Adrenal gland (tissue), 9 donors: ENCODE measurements at regions not wholly inside any gene's neighbourhood (a gene's known extent, or its start where the extent isn't known, plus 50 kb on each side); places are given as distances from the start of the nearest gene placed in this dataset.

ENCODE experiments used
- DNase-seq, 7 donors: peaks; one replicate each; pipeline ENCODE4 v3.0.0-alpha.2; 2019 to 2020
- H3K27ac ChIP-seq, 5 donors: fragments of 200-600 bp; sonication (generic) in 4 of 5; 1 replicate in 3 of 5; 2 replicates in 2 of 5; pipeline versions ENCODE4 v1.5.1 to v1.8.0; 2016 to 2020; ENCODE audit warnings: mild to moderate bottlenecking in 1 of 5
- H3K27me3 ChIP-seq: fragments of 200-600 bp; 2 replicates; pipeline ENCODE4 v1.8.0; 2021
- H3K36me3 ChIP-seq, 2 donors: fragments of 200-600 bp; replicated peaks in 1 of 2; 1 replicate in 1 of 2; 2 replicates in 1 of 2; pipeline versions ENCODE4 v1.5.1 to v1.8.0; 2018 to 2022
- H3K4me1 ChIP-seq, 2 donors: fragments of 200-600 bp; replicated peaks in 1 of 2; 1 replicate in 1 of 2; 2 replicates in 1 of 2; pipeline versions ENCODE4 v1.5.1 to v1.8.0; 2018 to 2021
- H3K4me3 ChIP-seq, 4 donors: fragments of 200-600 bp; sonication (generic) in 3 of 4; one replicate each; pipeline ENCODE4 v1.5.1; 2016 to 2018
- H3K9me3 ChIP-seq, 3 donors: fragments of 200-600 bp; sonication (generic) in 1 of 3; replicated peaks in 1 of 3; 1 replicate in 2 of 3; 2 replicates in 1 of 3; pipeline versions ENCODE4 v1.5.1 to v1.8.0; 2016 to 2021
- POLR2A ChIP-seq, 2 donors: fragments of 450-650 bp; IDR thresholded peaks; one replicate each; pipeline ENCODE4 v1.6.1; 2017; ENCODE audit warnings: antibody characterized with exemption in 2 of 2, mild to moderate bottlenecking in 2 of 2, moderate library complexity in 1 of 2
- WGBS, 4 donors: extraction: QIAGEN DNeasy Blood & Tissue Kit in 2 of 4; methylation state at CpG; one replicate each; pipeline versions ENCODE4 v1.1.5 to v1.1.7; 2013 to 2017; 5-methylcytosine and 5-hydroxymethylcytosine counted together
- intact Hi-C, 2 donors: fragments of 100-400 bp; cut with DNase I; formaldehyde crosslinking; loops; one replicate each; pipeline versions ENCODE4 v1.14.1 to v1.15.0; 2022 to 2023
- TF ChIP-seq, protein P1 (sequence below), 6 experiments: fragments of 450-650 bp in 4 of 6; fragments of 200-600 bp in 2 of 6; sonication (generic) in 1 of 6; IDR thresholded peaks; 1 replicate in 5 of 6; 2 replicates in 1 of 6; pipeline versions ENCODE4 v1.5.1 to v1.8.0; 2016 to 2021; ENCODE audit warnings: antibody characterized with exemption in 6 of 6, mild to moderate bottlenecking in 2 of 6, moderate library complexity in 1 of 6
- donor health status: healthy with polysubstance abuse.
- donor health status: Bipolar disorder and iron deficiency.
- donor health status: DM: yes; HTN: yes; CAD: no.
- donor health status: DM: no; HTN: no; CAD: no.
- donor health status: DM: no; HTN: no; CAD: no.

DNA sequence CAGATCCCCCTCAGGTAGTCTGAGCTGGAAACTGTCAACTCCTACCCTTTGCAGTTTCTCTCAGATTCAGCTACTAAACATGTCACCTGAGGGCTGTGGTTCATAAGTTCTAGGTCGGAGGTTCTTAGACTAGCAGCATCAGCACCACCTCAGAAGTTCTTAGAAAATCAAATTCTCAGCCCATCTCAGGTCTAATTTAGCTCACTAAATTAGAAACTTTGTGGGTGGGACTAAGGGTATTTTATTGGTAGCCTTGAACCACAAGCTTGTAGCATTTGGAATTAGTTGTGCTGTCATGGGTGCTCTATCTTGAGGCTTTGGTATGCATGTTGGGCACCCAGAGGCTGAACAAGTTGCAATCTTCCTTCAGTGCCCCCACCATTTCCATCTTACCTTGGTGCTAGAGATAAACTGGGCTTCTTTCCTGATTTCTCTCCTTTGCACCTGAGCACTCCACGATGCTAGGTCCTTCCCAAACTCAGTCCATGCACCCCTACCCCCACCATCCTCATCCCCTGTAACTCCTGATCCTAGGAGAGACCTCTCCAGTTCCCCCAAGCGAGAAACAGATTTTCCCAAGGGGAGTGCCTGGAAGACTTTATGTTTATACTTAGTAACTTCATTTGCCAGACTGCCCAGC lies 54.2 kb downstream of the S1PR1 start:
- Histone ChIP-seq H3K27ac (no peak overlapping the region), H3K9me3 (no peaks in the 10 kb centered on the region), H3K36me3 (no peaks in the 10 kb centered on the region), H3K4me1 (peaks cover 0 to 12% of the 10 kb centered on the region in 2 donors), H3K27me3 (peaks cover 3% of the 10 kb centered on the region), H3K4me3 (no peak overlapping the region)
- WGBS, 4 donors = 79 to 86% (median 81%) methylated on average over 3 of the region's 3 CpGs
- DNase-seq = no peak
- TF ChIP-seq, protein P1, sequence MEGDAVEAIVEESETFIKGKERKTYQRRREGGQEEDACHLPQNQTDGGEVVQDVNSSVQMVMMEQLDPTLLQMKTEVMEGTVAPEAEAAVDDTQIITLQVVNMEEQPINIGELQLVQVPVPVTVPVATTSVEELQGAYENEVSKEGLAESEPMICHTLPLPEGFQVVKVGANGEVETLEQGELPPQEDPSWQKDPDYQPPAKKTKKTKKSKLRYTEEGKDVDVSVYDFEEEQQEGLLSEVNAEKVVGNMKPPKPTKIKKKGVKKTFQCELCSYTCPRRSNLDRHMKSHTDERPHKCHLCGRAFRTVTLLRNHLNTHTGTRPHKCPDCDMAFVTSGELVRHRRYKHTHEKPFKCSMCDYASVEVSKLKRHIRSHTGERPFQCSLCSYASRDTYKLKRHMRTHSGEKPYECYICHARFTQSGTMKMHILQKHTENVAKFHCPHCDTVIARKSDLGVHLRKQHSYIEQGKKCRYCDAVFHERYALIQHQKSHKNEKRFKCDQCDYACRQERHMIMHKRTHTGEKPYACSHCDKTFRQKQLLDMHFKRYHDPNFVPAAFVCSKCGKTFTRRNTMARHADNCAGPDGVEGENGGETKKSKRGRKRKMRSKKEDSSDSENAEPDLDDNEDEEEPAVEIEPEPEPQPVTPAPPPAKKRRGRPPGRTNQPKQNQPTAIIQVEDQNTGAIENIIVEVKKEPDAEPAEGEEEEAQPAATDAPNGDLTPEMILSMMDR (IDR thresholded peaks at IDR 0.05) = no peak
- TF ChIP-seq POLR2A (IDR thresholded peaks at IDR 0.05) = no peak
- intact Hi-C loops = loop anchor here in 1 of 2 donors (5.0 kb wide), 1 partner anchor 369 kb away; no protein-coding TSS in a partner anchor

DNA sequence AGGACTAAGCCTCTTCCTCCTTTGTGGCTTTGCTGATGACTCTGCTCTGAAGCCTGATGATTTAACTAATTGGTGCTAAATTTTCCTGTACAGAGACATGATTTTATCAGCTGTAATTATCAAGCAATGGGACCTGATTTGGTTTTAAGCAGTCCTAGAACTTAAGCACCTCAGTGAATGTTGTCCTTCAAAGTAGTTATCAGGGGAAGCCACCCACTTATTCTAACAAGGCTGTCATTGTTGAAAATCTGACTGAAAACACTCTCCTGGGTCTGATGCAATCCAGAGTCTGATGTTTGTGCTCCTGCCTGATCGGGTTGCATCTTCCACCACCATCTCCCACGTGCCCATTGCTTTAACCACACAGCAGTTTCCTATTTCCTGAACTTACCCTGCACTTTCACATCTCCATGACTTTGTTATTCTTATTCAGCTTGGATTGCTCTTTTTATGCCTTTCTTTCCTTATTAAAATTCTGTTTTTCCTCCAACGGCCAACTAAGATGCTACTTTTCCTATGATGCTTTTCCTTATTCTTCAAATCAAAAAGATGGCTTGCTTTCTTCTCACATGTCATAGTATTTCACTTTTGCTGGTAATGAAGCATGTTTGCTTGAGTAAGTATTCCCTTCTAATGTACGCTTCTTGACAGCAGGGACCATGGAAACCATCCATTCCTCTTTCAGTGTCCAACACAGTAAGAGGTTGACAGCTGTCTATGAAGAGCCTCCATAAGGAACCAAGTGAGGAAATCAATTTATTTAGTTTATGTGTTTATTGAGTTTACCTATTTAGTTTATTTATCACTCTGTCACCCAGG lies 55.0 kb downstream of the S1PR1 start:
- no peaks in the 10 kb centered on the region for H3K36me3 ChIP-seq
- peaks cover 0 to 12% of the 10 kb centered on the region in 2 donors for H3K4me1 ChIP-seq
- TF ChIP-seq, protein P1 (IDR thresholded peaks at IDR 0.05) = no peak
- TF ChIP-seq POLR2A (IDR thresholded peaks at IDR 0.05) = no peak
- no peaks in the 10 kb centered on the region for H3K9me3 ChIP-seq
- H3K27me3 ChIP-seq = peaks cover 3% of the 10 kb centered on the region
- 41 to 61% (median 52%) methylated on average over 4 of the region's 4 CpGs for WGBS, 4 donors
- H3K4me3 ChIP-seq = no peak overlapping the region
- no peak overlapping the region for H3K27ac ChIP-seq
- peak in 3 of 7 donors; percentile 18 to 39 (median 29) for DNase-seq
- intact Hi-C loops = loop anchor here in 1 of 2 donors (5.0 kb wide), 1 partner anchor 369 kb away; no protein-coding TSS in a partner anchor

DNA sequence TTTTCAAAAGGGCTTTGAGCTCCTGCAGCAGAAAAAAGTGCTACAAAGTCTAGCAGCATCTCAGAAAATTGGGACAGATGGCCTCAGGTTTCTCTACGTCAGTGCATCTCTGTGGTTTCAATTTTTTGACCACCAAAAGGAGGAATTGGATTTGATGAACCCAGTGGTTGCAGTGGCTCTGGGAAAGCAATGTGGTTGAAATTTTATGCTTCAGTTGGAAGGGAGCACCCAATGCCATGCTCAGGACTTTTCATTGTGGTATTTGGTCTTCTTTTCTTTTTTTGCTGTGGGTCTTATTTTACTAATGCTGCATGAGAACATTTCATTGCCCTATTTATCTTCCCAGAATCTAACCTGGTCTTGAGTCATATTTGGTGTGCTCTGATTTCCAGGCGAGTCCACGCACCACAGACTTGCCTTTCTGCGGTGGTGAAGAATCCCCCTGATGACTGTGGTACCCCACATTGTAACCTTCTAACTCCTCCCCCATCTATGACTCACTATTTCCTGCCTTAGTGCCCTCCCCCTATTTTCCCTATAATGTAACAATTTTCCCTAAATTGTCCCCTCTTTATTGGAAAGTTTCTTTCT lies 56.7 kb downstream of the S1PR1 start:
- WGBS, 4 donors = 76 to 86% (median 81%) methylated on average over 4 of the region's 4 CpGs
- intact Hi-C loops = loop anchor here in 1 of 2 donors (5.0 kb wide), 1 partner anchor 371 kb away; no protein-coding TSS in a partner anchor

More for the DNA sequence above, 56.7 kb downstream of the S1PR1 start:
- TF ChIP-seq, protein P1 (IDR thresholded peaks at IDR 0.05) = no peak
- TF ChIP-seq POLR2A (IDR thresholded peaks at IDR 0.05) = no peak
- Histone ChIP-seq H3K27ac (no peak overlapping the region), H3K27me3 (peaks cover 3% of the 10 kb centered on the region), H3K4me3 (no peak overlapping the region), H3K4me1 (peaks cover 0 to 8% of the 10 kb centered on the region in 2 donors), H3K9me3 (no peaks in the 10 kb centered on the region), H3K36me3 (no peaks in the 10 kb centered on the region)
- DNase-seq = no peak
